ENCODE measurements at regions not wholly inside any gene's neighbourhood (a gene's known extent, or its start where the extent isn't known, plus 50 kb on each side); places are given as distances from the start of the nearest gene placed in this dataset.

DNA sequence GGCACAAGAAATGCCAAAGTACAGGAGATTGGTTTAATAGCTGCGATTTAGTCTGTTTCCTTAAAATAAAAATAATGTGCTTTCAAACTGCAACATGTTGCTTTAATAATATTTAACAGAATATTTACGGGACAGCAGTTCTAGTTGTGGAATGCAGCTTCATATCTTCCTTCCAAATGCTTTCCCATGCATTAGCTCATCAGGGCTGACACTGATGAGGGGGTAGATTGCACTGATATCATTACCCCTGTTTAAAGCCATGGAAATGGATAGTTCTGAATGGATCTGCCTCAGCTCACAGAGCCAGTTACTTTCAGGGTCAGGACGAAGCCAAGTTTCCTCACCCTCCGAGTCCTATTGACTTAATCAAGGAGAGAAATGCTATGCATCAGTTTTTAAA is 93.2 kb upstream of the OSMR start:
- Histone ChIP-seq H3K4me1 (ENCODE audit: control insufficient read depth in 1 of 2, insufficient read depth in 2 of 2, low read depth in 1 of 2, low read length in 1 of 2) (peaks cover 5 to 6% of the 10 kb centered on the region in 2 experiments; a peak in 3 of 4 replicates), H3K9me2 (no peaks in the 10 kb centered on the region), H3K27me3 (ENCODE audit: insufficient read depth) (no peaks in the 10 kb centered on the region), H3K9me3 (no peaks in the 10 kb centered on the region), H3K9ac (no peak overlapping the region), H3K4me3 (ENCODE audit: low read depth in 2 of 2, low read length in 1 of 2) (no peak overlapping the region), H3K27ac (ENCODE audit: low read depth in 2 of 2, low read length in 1 of 2) (peak overlapping the region in 1 of 2 experiments; percentile 28; a peak in 1 of 4 replicates), H3K79me2 (ENCODE audit: insufficient read depth) (no peaks in the 10 kb centered on the region), H2AFZ (ENCODE audit: low read depth) (no peak overlapping the region), H4K20me1 (ENCODE audit: insufficient read depth) (no peaks in the 10 kb centered on the region), H3K4me2 (no peak overlapping the region), H3F3A (replicated peaks; ENCODE audit: insufficient read depth) (no peaks in the 10 kb centered on the region), H3K36me3 (replicated peaks in 1 of 2; ENCODE audit: control insufficient read depth in 1 of 2, insufficient read depth in 2 of 2, low read length in 1 of 2) (no peaks in the 10 kb centered on the region)
- DNase-seq = peak; percentile 22
- 41% methylated on average over 4 of the region's 4 CpGs for WGBS (ENCODE audit: low lambda C conversion rate)
- CTCF ChIA-PET = interaction anchor here (1.0 to 2.7 kb wide), 3 partner anchors 24 to 311 kb away, joined by 3 to 17 read pairs (median 3); no protein-coding TSS in a partner anchor
- POLR2A ChIA-PET = no interaction called here
- TF ChIP-seq PBX3 (IDR thresholded peaks at IDR 0.05) (peak; percentile 39; the same call in 1 of the 2 replicates), TEAD4 (IDR thresholded peaks at IDR 0.05; ENCODE audit: borderline replicate concordance, insufficient read depth) (no peak), TCF12 (IDR thresholded peaks at IDR 0.05) (peak; percentile 27; the same call in 1 of the 2 replicates)

DNA sequence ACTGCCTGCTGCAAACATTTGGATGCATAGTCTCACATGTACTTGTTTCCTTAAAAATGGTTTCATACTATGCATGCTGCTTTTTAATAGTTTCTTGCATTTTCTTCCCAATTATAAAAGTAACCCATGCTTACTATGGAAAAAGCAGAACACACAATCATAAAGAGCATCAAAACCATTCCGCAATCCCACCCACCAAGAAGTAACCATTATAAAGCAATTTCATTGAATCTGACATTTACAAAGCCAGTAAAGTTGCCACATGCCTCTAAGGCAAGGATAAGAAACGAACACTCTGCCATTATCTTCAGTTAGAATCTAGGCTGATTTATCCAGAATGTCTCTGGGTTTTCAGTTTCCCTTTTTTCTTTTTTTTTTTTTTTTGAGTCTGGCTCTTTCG is 92.7 kb upstream of the OSMR start:
- Histone ChIP-seq H3K36me3 (replicated peaks in 1 of 2; ENCODE audit: control insufficient read depth in 1 of 2, insufficient read depth in 2 of 2, low read length in 1 of 2) (no peaks in the 10 kb centered on the region), H3K79me2 (ENCODE audit: insufficient read depth) (no peaks in the 10 kb centered on the region), H3K27ac (ENCODE audit: low read depth in 2 of 2, low read length in 1 of 2) (no peak overlapping the region; a peak in 1 of 4 replicates), H3K9me3 (no peaks in the 10 kb centered on the region), H3K9me2 (no peaks in the 10 kb centered on the region), H2AFZ (ENCODE audit: low read depth) (no peak overlapping the region), H3K4me1 (ENCODE audit: control insufficient read depth in 1 of 2, insufficient read depth in 2 of 2, low read depth in 1 of 2, low read length in 1 of 2) (peaks cover 5 to 6% of the 10 kb centered on the region in 2 experiments; a peak in 3 of 4 replicates), H4K20me1 (ENCODE audit: insufficient read depth) (no peaks in the 10 kb centered on the region), H3K4me3 (ENCODE audit: low read depth in 2 of 2, low read length in 1 of 2) (no peak overlapping the region), H3K9ac (no peak overlapping the region), H3K4me2 (no peak overlapping the region), H3K27me3 (ENCODE audit: insufficient read depth) (no peaks in the 10 kb centered on the region), H3F3A (replicated peaks; ENCODE audit: insufficient read depth) (no peaks in the 10 kb centered on the region)
- TF ChIP-seq SMC3 (IDR thresholded peaks at IDR 0.05; ENCODE audit: low read depth, low read length) = no peak
- peak; percentile 44; the same call in 1 of the 2 replicates for TF ChIP-seq GATA2 (CRISPR knock-in tag; IDR thresholded peaks at IDR 0.05)
- ChIA-PET POLR2A (no interaction called here), CTCF (interaction anchor here (1.0 kb wide), 1 partner anchor 24 kb away, joined by 3 read pairs; no protein-coding TSS in a partner anchor)
- DNase-seq = no peak
- WGBS (ENCODE audit: low lambda C conversion rate) = 61% methylated on average over 3 of the region's 3 CpGs

DNA sequence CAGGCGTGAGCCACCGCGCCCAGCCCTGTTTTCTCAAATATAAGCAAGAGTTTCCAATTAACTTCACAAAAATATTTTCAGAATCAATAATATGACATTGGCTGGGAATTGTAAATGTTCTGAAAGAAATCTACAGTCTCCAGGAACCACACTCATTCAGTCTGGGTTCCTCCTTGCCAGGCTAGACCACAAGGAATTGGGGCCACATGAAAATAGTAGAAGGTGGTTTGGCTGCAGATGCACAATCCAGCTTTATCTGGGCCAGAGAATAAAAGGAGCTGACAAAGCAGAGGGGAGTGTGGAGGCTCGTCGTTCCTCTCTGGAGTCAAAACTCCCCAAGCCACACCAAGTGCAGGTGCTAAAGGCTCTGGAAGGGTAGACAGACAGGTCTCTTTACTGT is 92.0 kb upstream of the OSMR start:
- H3K9me2 ChIP-seq = no peaks in the 10 kb centered on the region
- DNase-seq = no peak
- H3K4me2 ChIP-seq = no peak overlapping the region
- H3K36me3 ChIP-seq (replicated peaks in 1 of 2; ENCODE audit: control insufficient read depth in 1 of 2, insufficient read depth in 2 of 2, low read length in 1 of 2) = no peaks in the 10 kb centered on the region
- H2AFZ ChIP-seq (ENCODE audit: low read depth) = no peak overlapping the region
- no peaks in the 10 kb centered on the region for H3K79me2 ChIP-seq (ENCODE audit: insufficient read depth)
- no peaks in the 10 kb centered on the region for H3F3A ChIP-seq (replicated peaks; ENCODE audit: insufficient read depth)
- no peak overlapping the region for H3K9ac ChIP-seq
- POLR2A ChIA-PET = no interaction called here
- peaks cover 5 to 8% of the 10 kb centered on the region in 2 experiments; a peak in 3 of 4 replicates for H3K4me1 ChIP-seq (ENCODE audit: control insufficient read depth in 1 of 2, insufficient read depth in 2 of 2, low read depth in 1 of 2, low read length in 1 of 2)
- no peak overlapping the region for H3K4me3 ChIP-seq (ENCODE audit: low read depth in 2 of 2, low read length in 1 of 2)
- no peaks in the 10 kb centered on the region for H3K9me3 ChIP-seq
- TF ChIP-seq IRF3 (IDR thresholded peaks at IDR 0.05; ENCODE audit: low read depth, low read length) = no peak
- TF ChIP-seq CTCF (IDR thresholded peaks at IDR 0.05) = no peak
- no peak for TF ChIP-seq GATA2 (CRISPR knock-in tag; IDR thresholded peaks at IDR 0.05)
- TF ChIP-seq FOSL2 (IDR thresholded peaks at IDR 0.05; ENCODE audit: borderline replicate concordance, low read depth) = no peak
- TF ChIP-seq RCOR1 (IDR thresholded peaks at IDR 0.05; ENCODE audit: low read length) = no peak
- TF ChIP-seq GABPA (IDR thresholded peaks at IDR 0.05; ENCODE audit: low read depth) = no peak
- TF ChIP-seq EZH2phosphoT487 (IDR thresholded peaks at IDR 0.05; ENCODE audit: borderline replicate concordance, low read depth) = no peak
- no peak for TF ChIP-seq RAD21 (IDR thresholded peaks at IDR 0.05; ENCODE audit: low read length)
- TF ChIP-seq ELF1 (IDR thresholded peaks at IDR 0.05) = no peak
- TF ChIP-seq PBX3 (IDR thresholded peaks at IDR 0.05) = no peak
- TF ChIP-seq MEF2A (IDR thresholded peaks at IDR 0.05; ENCODE audit: borderline replicate concordance, low read depth) = no peak
- TF ChIP-seq FOXM1 (IDR thresholded peaks at IDR 0.05; ENCODE audit: low read depth) = no peak
- CTCF ChIA-PET = interaction anchor here (1.4 to 1.6 kb wide), 3 partner anchors 18 to 312 kb away, joined by 3 to 7 read pairs (median 4); no protein-coding TSS in a partner anchor
- H3K27ac ChIP-seq (ENCODE audit: low read depth in 2 of 2, low read length in 1 of 2) = no peak overlapping the region
- WGBS (ENCODE audit: low lambda C conversion rate) = 74% methylated on average over 5 of the region's 5 CpGs
- no peaks in the 10 kb centered on the region for H3K27me3 ChIP-seq (ENCODE audit: insufficient read depth)
- no peaks in the 10 kb centered on the region for H4K20me1 ChIP-seq (ENCODE audit: insufficient read depth)

All from SK-N-SH (cell line).